ENCODE measurements at regions not wholly inside any gene's neighbourhood (a gene's known extent, or its start where the extent isn't known, plus 50 kb on each side); places are given as distances from the start of the nearest gene placed in this dataset.

DNA sequence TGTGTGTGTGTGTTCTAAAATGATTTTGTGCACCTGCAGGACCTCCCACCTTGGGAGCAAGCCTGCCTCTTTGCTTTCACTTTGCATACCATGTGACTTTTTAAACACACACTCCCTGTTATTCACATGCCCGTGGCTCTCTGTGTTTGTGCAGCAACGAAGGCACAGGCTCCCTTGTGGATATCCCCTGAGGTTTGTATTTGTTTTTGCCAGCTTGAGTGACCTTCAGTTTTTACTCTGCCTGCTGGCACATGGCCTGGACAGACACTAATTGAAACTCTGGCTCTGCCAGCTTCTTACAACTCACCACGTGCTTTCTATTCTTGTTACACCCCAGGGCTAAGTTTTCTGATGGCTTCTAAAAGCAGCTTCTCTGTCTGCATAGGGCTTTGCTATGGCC, 885.8 kb downstream of the SH3BGRL start:
- DNase-seq: peak; percentile 70

DNA sequence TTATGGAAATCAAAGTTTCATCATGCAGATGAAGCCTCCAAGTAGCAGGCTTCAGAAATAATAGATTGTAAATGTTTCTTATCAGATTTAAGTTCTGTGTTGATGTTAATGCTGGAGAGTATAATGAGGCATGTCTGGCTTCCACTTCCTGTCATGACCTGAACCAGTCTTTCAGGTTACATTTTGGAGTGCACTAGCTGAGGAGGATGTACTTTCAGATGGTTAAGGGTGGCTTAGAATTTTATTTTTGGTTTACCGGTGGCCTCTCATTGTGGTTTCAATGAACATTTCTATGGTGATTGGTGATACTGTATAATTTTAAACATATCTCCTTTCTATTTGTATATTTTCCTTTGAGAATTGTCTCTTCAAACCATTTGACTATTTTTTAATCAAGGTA, 890.4 kb downstream of the SH3BGRL start:
- DNase-seq: peak; percentile 59

DNA sequence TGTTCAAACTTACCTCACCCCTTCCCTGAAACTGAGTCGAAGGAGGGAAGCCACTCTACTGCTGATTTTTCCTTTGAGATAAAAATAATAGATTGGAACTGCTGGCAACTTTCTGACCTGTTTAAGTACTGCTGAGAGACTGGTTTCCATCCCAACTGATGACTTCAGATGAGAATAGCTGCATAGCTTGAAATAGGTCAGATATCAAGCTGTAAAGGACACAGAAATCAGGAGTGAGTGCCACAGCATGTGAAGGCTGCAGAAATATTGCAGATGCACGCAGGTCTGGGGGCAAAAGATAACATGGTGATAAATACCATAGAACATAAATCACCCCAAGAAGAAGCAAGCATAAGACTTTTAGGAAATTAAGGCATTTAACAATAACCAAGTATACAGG, 923.2 kb downstream of the SH3BGRL start:
- no peak for DNase-seq

DNA sequence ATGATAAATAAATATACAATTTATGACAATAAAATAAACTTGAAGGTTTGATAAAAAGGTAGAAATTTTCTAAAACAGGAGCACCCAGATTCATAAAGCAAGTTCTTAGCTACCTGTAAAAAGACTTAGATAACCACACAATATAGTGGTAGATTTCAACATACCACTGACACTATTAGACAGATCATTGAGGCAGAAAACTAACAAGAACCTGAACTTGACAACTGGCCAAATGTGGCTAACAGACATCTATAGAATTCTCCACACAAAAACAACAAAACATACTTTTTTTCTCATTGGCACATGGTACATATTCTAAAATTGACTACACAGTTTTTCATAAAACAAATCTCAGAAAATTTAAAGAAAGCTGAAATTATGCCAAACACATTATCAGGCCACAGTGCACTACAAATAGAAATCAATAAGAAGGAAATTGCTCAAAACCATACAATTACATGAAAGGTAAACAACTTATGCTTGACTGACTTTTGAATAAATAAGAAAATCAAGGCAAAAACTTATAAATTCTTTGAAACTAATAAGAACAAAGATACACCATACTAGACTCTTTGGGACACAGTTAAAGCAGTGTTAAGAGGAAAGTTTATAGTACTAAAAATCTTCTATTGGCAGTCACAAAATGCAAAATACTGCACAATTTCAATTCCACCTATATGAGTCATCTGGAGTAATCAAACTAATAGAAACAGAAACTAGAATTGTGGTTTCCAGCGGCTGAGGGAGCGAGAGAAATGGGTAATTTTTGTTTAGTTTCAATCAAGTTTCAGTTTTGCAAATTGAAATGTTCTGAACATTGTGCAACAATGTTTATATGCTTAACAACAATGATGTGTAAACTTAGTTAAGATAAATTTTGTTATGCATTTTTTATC, 925.6 kb downstream of the SH3BGRL start:
- DNase-seq: no peak

DNA sequence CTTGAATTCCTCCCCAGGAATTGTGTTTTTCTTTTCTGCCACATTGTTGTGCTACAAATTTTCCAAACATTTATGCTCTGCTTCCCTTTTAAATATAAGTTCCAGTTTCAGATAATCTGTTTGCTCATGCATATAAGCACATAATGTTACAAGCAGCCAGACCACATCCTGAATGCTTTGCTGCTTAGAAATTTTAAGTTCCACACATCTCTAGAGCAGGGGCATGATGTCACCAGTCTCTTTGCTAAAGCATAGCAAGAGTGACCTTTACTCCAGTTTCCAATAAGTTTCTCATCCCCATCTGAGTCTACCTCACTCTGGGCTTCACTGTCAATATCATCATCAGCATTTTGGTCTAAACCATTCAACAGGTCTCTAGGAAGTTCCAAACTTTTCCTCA, 932.5 kb downstream of the SH3BGRL start:
- DNase-seq: no peak

DNA sequence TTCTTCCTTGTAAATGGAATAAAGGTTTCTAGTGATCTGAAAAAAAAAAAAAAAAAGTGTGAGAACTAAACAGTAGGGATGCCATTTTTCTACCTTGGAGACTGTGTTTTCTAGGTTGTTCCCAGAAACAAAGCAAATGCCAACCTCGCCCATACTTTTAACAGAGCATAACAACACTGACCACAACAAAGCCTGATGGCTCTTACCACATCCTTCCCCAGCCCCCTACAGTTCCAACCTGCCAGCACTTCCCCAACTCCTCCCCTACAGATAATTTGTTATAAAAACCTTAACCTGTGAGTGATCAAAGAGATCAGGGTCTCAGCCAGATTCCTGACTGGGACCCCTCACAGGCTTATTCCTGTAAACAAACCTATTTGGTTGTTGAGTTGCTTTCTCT, 940.0 kb downstream of the SH3BGRL start:
- DNase-seq: peak; percentile 11

DNA sequence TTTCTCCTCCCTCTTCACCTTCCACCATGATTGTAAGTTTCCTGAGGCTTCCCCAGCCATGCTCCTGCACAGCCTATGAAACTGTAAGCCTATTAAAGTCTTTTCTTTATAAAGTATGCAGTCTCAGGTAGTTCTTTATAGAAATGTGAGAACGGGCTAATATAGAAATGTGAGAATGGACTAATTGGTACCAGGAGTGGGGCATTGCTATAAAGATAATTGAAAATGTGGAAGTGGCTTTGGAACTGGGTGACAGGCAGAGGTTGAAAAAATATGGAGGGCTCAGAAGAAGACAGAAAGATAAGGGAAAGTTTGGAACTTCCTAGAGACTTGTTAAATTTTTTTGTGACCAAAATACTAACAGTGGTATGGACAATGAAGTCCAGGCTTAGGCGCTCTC, 959.3 kb downstream of the SH3BGRL start:
- DNase-seq: no peak

DNA sequence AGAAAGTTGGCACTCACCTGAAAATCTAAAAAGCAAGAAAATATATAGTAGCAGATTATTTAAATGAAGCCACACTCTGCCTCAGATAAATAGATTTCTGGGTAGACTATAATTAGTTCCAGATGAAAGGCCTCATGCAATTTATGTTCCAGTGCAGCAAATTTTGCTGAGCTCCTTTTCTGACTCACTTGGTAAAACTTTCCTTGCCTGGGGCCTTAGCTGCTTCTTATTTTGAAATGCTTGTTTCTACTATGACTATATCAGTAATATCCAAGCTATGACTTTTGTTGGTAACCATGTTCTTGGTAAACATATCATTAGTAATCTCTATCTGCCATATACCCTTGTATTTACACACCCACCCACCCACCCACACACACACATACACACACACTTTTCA, 961.8 kb downstream of the SH3BGRL start:
- no peak for DNase-seq

DNA sequence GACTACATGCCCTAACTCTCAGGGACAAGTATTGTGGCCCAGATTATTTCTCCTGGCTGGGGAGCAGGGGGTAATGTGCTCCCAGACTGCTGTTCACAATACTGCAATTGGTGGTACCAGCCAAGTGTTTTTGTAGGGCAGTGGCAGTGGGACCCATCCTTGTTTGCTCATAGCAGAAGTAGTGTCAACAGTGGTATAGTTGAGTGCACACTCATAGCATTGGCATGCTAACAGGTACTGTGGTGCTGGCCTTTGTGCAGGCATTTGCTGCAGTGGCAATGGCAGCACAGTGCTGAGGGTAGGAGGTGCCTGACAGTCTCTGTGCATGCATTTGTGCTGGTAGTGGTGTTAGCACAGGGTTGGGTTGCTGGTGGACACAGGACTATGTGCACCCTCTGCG, 995.0 kb downstream of the SH3BGRL start:
- peak; percentile 79 for DNase-seq

DNA sequence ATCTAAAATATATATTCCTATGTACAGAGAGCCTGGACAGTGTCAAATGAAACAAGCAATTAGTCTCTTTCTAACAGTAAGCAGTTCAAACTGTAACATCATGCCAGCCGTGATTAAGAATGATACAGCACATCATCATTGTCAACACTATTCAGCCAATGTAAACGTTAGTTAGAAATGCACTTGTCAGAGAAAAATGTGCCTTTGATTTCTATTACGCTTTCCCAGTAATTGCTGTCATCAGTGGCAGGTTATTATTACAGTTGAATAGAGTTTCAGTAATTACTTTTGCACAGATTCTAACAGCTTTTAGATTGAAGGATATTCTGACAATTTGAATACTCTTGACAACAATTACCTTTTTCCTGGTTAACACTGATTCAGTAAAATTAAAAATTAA, 1007.1 kb downstream of the SH3BGRL start:
- DNase-seq: no peak

DNA sequence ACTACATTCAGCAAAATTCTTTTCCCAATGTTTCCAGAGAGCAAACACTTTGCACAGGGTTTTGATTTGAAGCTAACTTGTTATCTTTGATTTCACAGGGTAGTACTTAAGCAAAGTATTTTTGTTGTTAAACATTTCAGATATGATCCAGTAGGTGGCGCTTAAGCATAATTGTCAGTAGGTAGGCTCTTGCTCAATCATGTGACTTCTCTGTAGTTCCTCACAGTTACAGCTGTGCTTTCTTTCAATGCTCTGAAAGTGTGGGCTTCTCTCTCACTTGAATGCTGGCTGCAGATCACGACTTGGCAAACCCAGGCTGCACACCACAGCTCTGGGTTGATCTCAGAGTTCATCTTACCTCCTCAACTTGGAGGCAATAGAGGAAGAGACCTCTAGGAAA, 1016.5 kb downstream of the SH3BGRL start:
- peak; percentile 75 for DNase-seq

DNA sequence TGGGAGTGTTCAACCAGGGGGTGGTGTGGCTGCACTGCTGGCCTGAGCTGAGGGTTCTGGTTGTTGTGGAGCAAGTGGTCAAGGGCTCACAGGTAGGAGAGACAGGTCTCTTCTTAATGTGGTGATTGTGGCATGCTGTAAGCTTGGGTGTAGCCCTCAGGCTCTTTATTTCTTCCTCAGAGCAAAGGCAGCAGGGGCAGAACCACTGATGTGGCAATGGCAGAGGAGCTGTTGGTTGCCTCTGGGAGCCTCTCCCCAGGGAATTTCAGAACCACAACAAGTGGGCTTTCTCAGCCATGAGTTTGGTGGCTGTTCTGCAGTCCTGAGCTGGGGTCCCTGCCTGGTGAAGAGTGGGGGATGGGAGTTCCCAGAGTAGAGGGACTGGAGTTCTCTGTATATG, 1017.2 kb downstream of the SH3BGRL start:
- no peak for DNase-seq

DNA sequence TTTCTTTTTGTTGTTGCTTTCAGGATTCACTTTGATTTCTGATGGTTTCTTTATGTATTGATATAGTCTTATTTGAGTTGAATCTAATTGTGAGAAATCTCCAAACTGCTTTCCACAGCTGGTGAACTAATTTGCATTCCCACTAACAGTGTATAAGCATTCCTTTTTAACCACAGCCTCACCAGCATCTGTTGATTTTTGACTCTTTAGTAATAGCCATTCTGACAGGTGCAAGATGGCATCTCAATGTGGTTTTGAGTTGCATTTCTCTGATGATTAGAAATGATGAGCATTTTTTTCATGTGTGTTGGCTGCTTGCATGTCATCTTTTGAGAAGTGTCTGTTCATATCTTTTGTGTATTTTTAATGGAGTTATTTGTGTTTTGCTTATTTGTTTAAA, 1023.1 kb downstream of the SH3BGRL start:
- DNase-seq: no peak

DNA sequence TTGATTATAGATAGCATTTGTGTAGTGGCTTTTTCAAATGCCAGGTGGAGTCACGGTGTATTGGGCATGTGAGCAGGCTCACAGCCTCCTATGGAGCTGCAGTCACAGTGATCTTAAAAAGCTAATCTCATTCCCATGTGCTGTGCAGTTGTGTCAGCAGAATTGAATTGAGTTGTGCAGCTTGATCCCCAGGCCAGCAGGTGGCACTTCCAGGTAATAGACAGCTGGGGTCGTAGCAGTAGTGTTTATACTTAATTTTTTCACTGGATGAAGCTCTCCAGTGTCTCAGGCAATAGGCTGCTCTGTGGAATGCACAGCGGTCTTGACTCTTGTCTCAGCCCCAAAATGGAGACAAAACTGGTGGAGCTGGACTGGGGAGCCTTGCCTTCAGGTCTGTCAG, 1028.1 kb downstream of the SH3BGRL start:
- DNase-seq: peak; percentile 66

DNA sequence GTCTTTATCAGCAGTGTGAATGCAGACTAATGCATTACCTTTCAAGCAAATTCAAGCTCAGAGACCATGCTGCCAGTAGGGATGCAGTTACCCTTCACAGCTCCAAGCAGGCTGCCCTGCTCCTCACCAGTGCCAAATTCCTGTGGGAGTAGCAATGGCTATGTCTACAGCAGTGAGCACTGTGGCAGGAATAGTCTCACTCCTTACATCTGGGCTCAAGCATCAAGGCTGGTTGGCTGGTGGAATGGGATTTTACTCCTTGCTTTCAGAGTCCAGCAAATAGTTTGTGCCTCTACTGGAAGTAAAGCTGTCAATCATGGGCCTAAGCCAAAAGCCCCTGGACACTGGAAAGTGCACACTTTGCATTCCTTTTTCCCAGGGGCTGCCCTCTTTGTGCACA, 1030.8 kb downstream of the SH3BGRL start:
- DNase-seq: no peak

DNA sequence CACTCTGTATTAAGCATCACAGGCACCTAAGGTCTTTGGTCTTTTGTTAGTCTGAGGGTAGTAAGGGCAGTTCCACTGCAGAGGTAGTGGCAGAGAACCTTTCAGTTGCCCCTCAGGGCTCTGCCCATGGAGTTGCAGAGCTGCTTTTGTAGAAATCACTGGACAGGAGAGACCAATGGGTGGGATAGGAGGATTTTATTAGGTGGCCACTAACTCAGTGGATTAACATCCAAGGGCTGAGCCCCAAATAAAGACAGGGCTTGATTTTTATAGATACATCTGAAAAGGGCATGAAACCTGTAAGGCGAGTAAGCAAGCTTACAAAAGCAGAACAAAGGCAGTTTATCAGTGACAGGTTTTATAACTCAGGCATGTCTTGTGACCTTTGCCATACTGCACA, 1035.4 kb downstream of the SH3BGRL start:
- peak; percentile 16 for DNase-seq

All from DMS53 (cell line).